H1 (cell line): ENCODE measurements at regions not wholly inside any gene's neighbourhood (a gene's known extent, or its start where the extent isn't known, plus 50 kb on each side); places are given as distances from the start of the nearest gene placed in this dataset.

Source experiments
- CTCF ChIA-PET: fragments of 300-600 bp; sonication (Branson Sonifier 250); formaldehyde crosslinking; loops from one replicate; lab custom pipeline; 2021; ENCODE audit not compliant: partially characterized antibody; lab: Charles Lee
- POLR2A ChIA-PET: fragments of 300-600 bp; sonication (Branson Sonifier 250); formaldehyde crosslinking; loops from one replicate; lab custom pipeline; 2021; ENCODE audit warnings: inconsistent platforms; ENCODE audit not compliant: partially characterized antibody; lab: Charles Lee
- DNase-seq, 2 experiments: peaks; one replicate each; pipeline versions ENCODE4 v3.0.0 to v3.0.0-alpha.2; 2010 to 2022; ENCODE audit warnings: low spot score in 2 of 2, low read depth in 1 of 2, mixed read lengths in 1 of 2
- FAIRE-seq: peaks from 2 replicates; lab custom pipeline; 2011; peaks lifted over from hg19 to GRCh38; lab: Jason Lieb, UNC
- H2AFZ ChIP-seq: 2 replicates; pipeline ENCODE4 v1.8.1; 2012; ENCODE audit warnings: low read length, inconsistent platforms
- H2AK5ac ChIP-seq: 2 replicates; pipeline ENCODE4 v1.6.1; 2013; ENCODE audit warnings: low read depth, low read length
- H2BK120ac ChIP-seq: replicated peaks from 2 replicates; pipeline ENCODE3; 2013; ENCODE audit warnings: low read depth, low read length, inconsistent platforms
- H2BK12ac ChIP-seq: 2 replicates; pipeline ENCODE4 v1.6.1; 2013; ENCODE audit warnings: low read depth, low read length
- H2BK15ac ChIP-seq: 2 replicates; pipeline ENCODE4 v1.6.1; 2013; ENCODE audit warnings: low read length
- H2BK20ac ChIP-seq: 2 replicates; pipeline ENCODE4 v1.6.1; 2013; ENCODE audit warnings: low read length
- H2BK5ac ChIP-seq: 2 replicates; pipeline ENCODE4 v1.6.1; 2013; ENCODE audit warnings: low read depth, low read length
- H3K14ac ChIP-seq: 2 replicates; pipeline ENCODE4 v1.6.1; 2013; ENCODE audit warnings: inconsistent platforms; ENCODE audit not compliant: insufficient read length
- H3K18ac ChIP-seq: 2 replicates; pipeline ENCODE4 v1.6.1; 2013; ENCODE audit warnings: low read length; ENCODE audit errors: extremely low read depth
- H3K23ac ChIP-seq: 2 replicates; pipeline ENCODE4 v1.6.1; 2013; ENCODE audit warnings: inconsistent platforms; ENCODE audit not compliant: insufficient read length
- H3K23me2 ChIP-seq: 2 replicates; pipeline ENCODE4 v1.6.1; 2013; ENCODE audit warnings: low read depth, low read length
- H3K27ac ChIP-seq: 2 replicates; pipeline ENCODE4 v1.6.1; 2011; ENCODE audit warnings: low read depth, low read length, inconsistent platforms
- H3K27me3 ChIP-seq, 4 experiments: replicated peaks in 1 of 4; 1 replicate in 1 of 4; 2 replicates in 3 of 4; pipeline versions ENCODE4 v1.6.1 to v1.8.1; 2011 to 2013; ENCODE audit warnings: low read length in 3 of 4, mild to moderate bottlenecking in 3 of 4, inconsistent platforms in 2 of 4, mixed read lengths in 2 of 4, moderate library complexity in 1 of 4; ENCODE audit not compliant: control insufficient read depth in 3 of 4, insufficient read depth in 3 of 4; ENCODE audit errors: extremely low read depth in 1 of 4
- H3K36me3 ChIP-seq, 4 experiments: 2 replicates each; pipeline versions ENCODE4 v1.6.1 to v1.8.1; 2011 to 2013; ENCODE audit warnings: mild to moderate bottlenecking in 4 of 4, low read length in 3 of 4, moderate library complexity in 2 of 4, control low read depth in 1 of 4, inconsistent platforms in 1 of 4; ENCODE audit not compliant: insufficient read depth in 4 of 4, control insufficient read depth in 2 of 4
- H3K4ac ChIP-seq: replicated peaks from 2 replicates; pipeline ENCODE3; 2013; ENCODE audit warnings: low read length, low read depth, mixed read lengths, inconsistent platforms; ENCODE audit not compliant: insufficient read length
- H3K4me1 ChIP-seq, 4 experiments: replicated peaks in 1 of 4; 1 replicate in 1 of 4; 2 replicates in 3 of 4; pipeline versions ENCODE4 v1.6.1 to v1.8.1; 2011 to 2013; ENCODE audit warnings: low read length in 3 of 4, inconsistent platforms in 2 of 4, mixed read lengths in 1 of 4; ENCODE audit not compliant: insufficient read depth in 4 of 4, control insufficient read depth in 3 of 4
- H3K4me2 ChIP-seq, 2 experiments: 2 replicates each; pipeline versions ENCODE4 v1.6.1 to v1.8.1; 2011 to 2013; ENCODE audit warnings: low read depth in 2 of 2, low read length in 2 of 2, control low read depth in 1 of 2, inconsistent platforms in 1 of 2, mild to moderate bottlenecking in 1 of 2; ENCODE audit not compliant: insufficient read depth in 1 of 2
- H3K4me3 ChIP-seq, 4 experiments: fragments of 200-600, 300-600 bp in 1 of 4; sonication (generic), shearing (Covaris generic), sonication (Bioruptor Twin) in 1 of 4; 2 replicates each; pipeline versions ENCODE4 v1.5.1 to v1.8.1; 2011 to 2016; ENCODE audit warnings: low read length in 4 of 4, low read depth in 3 of 4, control low read depth in 2 of 4, inconsistent platforms in 2 of 4, mild to moderate bottlenecking in 2 of 4, mixed read lengths in 1 of 4, moderate library complexity in 1 of 4; ENCODE audit not compliant: insufficient read depth in 2 of 4; ENCODE audit errors: extremely low read depth in 1 of 4
- H3K56ac ChIP-seq: replicated peaks from 2 replicates; pipeline ENCODE3; 2013; ENCODE audit warnings: low read depth, mild to moderate bottlenecking, mixed read lengths, low read length, inconsistent platforms; ENCODE audit not compliant: insufficient read length
- H3K79me1 ChIP-seq: 2 replicates; pipeline ENCODE4 v1.6.1; 2013; ENCODE audit warnings: low read depth, low read length, control low read depth
- H3K79me2 ChIP-seq, 2 experiments: 2 replicates each; pipeline versions ENCODE4 v1.6.1 to v1.8.1; 2012 to 2013; ENCODE audit warnings: low read length in 2 of 2, mild to moderate bottlenecking in 2 of 2, inconsistent platforms in 1 of 2; ENCODE audit not compliant: insufficient read depth in 2 of 2, control insufficient read depth in 1 of 2
- H3K9ac ChIP-seq, 4 experiments: replicated peaks in 1 of 4; 1 replicate in 1 of 4; 2 replicates in 3 of 4; pipeline versions ENCODE4 v1.6.1 to v1.8.1; 2011 to 2013; ENCODE audit warnings: low read depth in 3 of 4, low read length in 3 of 4, control low read depth in 2 of 4, mild to moderate bottlenecking in 2 of 4, moderate library complexity in 2 of 4, inconsistent platforms in 1 of 4; ENCODE audit errors: extremely low read depth in 1 of 4
- H3K9me3 ChIP-seq, 2 experiments: 2 replicates each; pipeline versions ENCODE4 v1.6.1 to v1.8.1; 2012 to 2013; ENCODE audit warnings: mild to moderate bottlenecking in 2 of 2, moderate library complexity in 2 of 2, control low read depth in 1 of 2, inconsistent platforms in 1 of 2, low read depth in 1 of 2, low read length in 1 of 2, mixed read lengths in 1 of 2; ENCODE audit not compliant: insufficient read depth in 2 of 2
- H4K20me1 ChIP-seq, 2 experiments: replicated peaks in 1 of 2; 2 replicates each; pipeline versions ENCODE3 to v1.8.1; 2011 to 2013; ENCODE audit warnings: inconsistent platforms in 2 of 2, low read length in 2 of 2, mild to moderate bottlenecking in 1 of 2; ENCODE audit not compliant: insufficient read depth in 2 of 2, control insufficient read depth in 1 of 2
- H4K5ac ChIP-seq: 2 replicates; pipeline ENCODE4 v1.6.1; 2013; ENCODE audit warnings: low read length, low read depth, mixed read lengths, inconsistent platforms; ENCODE audit not compliant: insufficient read length
- H4K8ac ChIP-seq: 2 replicates; pipeline ENCODE4 v1.8.0; 2013; ENCODE audit warnings: mild to moderate bottlenecking, moderate library complexity, low read length, inconsistent platforms; ENCODE audit not compliant: insufficient read depth; ENCODE audit errors: extremely low read depth
- H4K91ac ChIP-seq: replicated peaks from 2 replicates; pipeline ENCODE3; 2013; ENCODE audit warnings: low read length, mixed read lengths, inconsistent platforms; ENCODE audit not compliant: insufficient read length
- CBX5 ChIP-seq: fragments of 300-800, 300-1000 bp; sonication (generic); IDR thresholded peaks from 2 replicates; pipeline ENCODE4 v1.7.1; 2016; ENCODE audit warnings: antibody characterized with exemption, low read length, low read depth
- CEBPB ChIP-seq: IDR thresholded peaks from 2 replicates; pipeline ENCODE4 v1.6.1; 2012; ENCODE audit warnings: low read depth, low read length
- EZH2 ChIP-seq: fragments of 200-600 bp; sonication (generic); IDR thresholded peaks from 2 replicates; pipeline ENCODE4 v1.7.1; 2012; ENCODE audit warnings: low read depth, mild to moderate bottlenecking, moderate library complexity, low read length, inconsistent platforms; ENCODE audit not compliant: severe bottlenecking
- FOSL1 ChIP-seq: IDR thresholded peaks from 2 replicates; pipeline ENCODE4 v1.6.1; 2011; ENCODE audit warnings: mild to moderate bottlenecking, low read depth, low read length, moderate library complexity; ENCODE audit not compliant: insufficient read depth
- JUN ChIP-seq: IDR thresholded peaks from 2 replicates; pipeline ENCODE4 v1.6.1; 2011; ENCODE audit warnings: low read depth, mild to moderate bottlenecking, improper control_type of control experiment, low read length
- KDM4A ChIP-seq: IDR thresholded peaks from one replicate; pipeline ENCODE4 v1.7.1; 2012; ENCODE audit warnings: low read depth, mild to moderate bottlenecking, moderate library complexity, low read length, inconsistent platforms; ENCODE audit not compliant: severe bottlenecking
- MAX ChIP-seq: IDR thresholded peaks from 2 replicates; pipeline ENCODE4 v1.6.1; 2012; ENCODE audit warnings: inconsistent platforms

GRCh38 chr4:62434921-62435320, 1234.8 kb downstream of the ADGRL3 start:
- Histone ChIP-seq H3K9me3 (peaks cover 4 to 5% of the 10 kb centered on the region in 2 experiments; a peak in 1 of 4 replicates), H3K23me2 (no peaks in the 10 kb centered on the region), H3K36me3 (no peaks in the 10 kb centered on the region), H3K9ac (no peak overlapping the region), H3K4ac (no peak overlapping the region), H4K5ac (no peak overlapping the region), H2BK20ac (no peak overlapping the region), H2BK12ac (no peak overlapping the region), H3K79me2 (no peaks in the 10 kb centered on the region), H2BK15ac (no peak overlapping the region), H3K23ac (no peak overlapping the region), H3K79me1 (no peaks in the 10 kb centered on the region), H3K56ac (no peak overlapping the region), H2AK5ac (no peak overlapping the region), H3K4me3 (no peak overlapping the region), H3K18ac (no peak overlapping the region), H3K4me2 (no peak overlapping the region), H2BK5ac (no peak overlapping the region), H3K27ac (no peak overlapping the region), H4K8ac (no peak overlapping the region), H4K91ac (no peak overlapping the region), H3K27me3 (no peaks in the 10 kb centered on the region), H2AFZ (no peak overlapping the region), H2BK120ac (no peak overlapping the region), H4K20me1 (no peaks in the 10 kb centered on the region), H3K4me1 (no peaks in the 10 kb centered on the region), H3K14ac (no peak overlapping the region)
- TF ChIP-seq JUN (no peak), KDM4A (no peak), EZH2 (no peak), CBX5 (no peak), FOSL1 (no peak), MAX (no peak), CEBPB (no peak)
- DNase-seq, result no peak
- ChIA-PET POLR2A (no interaction called here), CTCF (no interaction called here)
- FAIRE-seq, result no peak
